ENCODE measurements at regions not wholly inside any gene's neighbourhood (a gene's known extent, or its start where the extent isn't known, plus 50 kb on each side); places are given as distances from the start of the nearest gene placed in this dataset.
"Not testable (repeated sequence)": the region's sequence is repeated elsewhere in the genome, so short reads cannot be mapped to it uniquely, and the experiment has no call there.

GRCh38 chr5:37921452-37921851 is 81.6 kb upstream of the GDNF start:
- DNase-seq (ENCODE audit: low read depth in 2 of 3, low spot score in 2 of 3), result no peak

GRCh38 chr5:37918424-37918823 is 78.6 kb upstream of the GDNF start:
- no peak for DNase-seq (ENCODE audit: low read depth in 2 of 3, low spot score in 2 of 3)

- no peak for DNase-seq (ENCODE audit: low read depth in 2 of 3, low spot score in 2 of 3)
These were observed 76.7 kb upstream of the GDNF start for GRCh38 chr5:37916525-37916924.

GRCh38 chr5:37915097-37915736 is 75.4 kb upstream of the GDNF start:
- no peak for DNase-seq (ENCODE audit: low read depth in 2 of 3, low spot score in 2 of 3)

- not testable (repeated sequence) for DNase-seq (ENCODE audit: low read depth in 2 of 3, low spot score in 2 of 3)
These were observed 69.9 kb upstream of the GDNF start for GRCh38 chr5:37909610-37910266.

GRCh38 chr5:37906416-37906815 is 66.6 kb upstream of the GDNF start:
- no peak for DNase-seq (ENCODE audit: low read depth in 2 of 3, low spot score in 2 of 3)

GRCh38 chr5:37905230-37905629 is 65.4 kb upstream of the GDNF start:
- no peak for DNase-seq (ENCODE audit: low read depth in 2 of 3, low spot score in 2 of 3)

- DNase-seq (ENCODE audit: low read depth in 2 of 3, low spot score in 2 of 3), result no peak
These were observed 62.5 kb upstream of the GDNF start for GRCh38 chr5:37902323-37902722.

- DNase-seq (ENCODE audit: low read depth in 2 of 3, low spot score in 2 of 3), result no peak
These were observed 60.9 kb upstream of the GDNF start for GRCh38 chr5:37900692-37901091.

- DNase-seq (ENCODE audit: low read depth in 2 of 3, low spot score in 2 of 3), result no peak
These were observed 59.2 kb upstream of the GDNF start for GRCh38 chr5:37899037-37899436.

GRCh38 chr5:37896159-37896558 is 56.3 kb upstream of the GDNF start:
- DNase-seq (ENCODE audit: low read depth in 2 of 3, low spot score in 2 of 3), result no peak

- DNase-seq (ENCODE audit: low read depth in 2 of 3, low spot score in 2 of 3), result no peak
These were observed 53.7 kb upstream of the GDNF start for GRCh38 chr5:37893434-37894134.

GRCh38 chr5:37892586-37892985 is 52.7 kb upstream of the GDNF start:
- no peak for DNase-seq (ENCODE audit: low read depth in 2 of 3, low spot score in 2 of 3)

GRCh38 chr5:37891832-37892231 is 52.0 kb upstream of the GDNF start:
- DNase-seq (ENCODE audit: low read depth in 2 of 3, low spot score in 2 of 3), result no peak

- no peak for DNase-seq (ENCODE audit: low read depth in 2 of 3, low spot score in 2 of 3)
These were observed 49.9 kb upstream of the GDNF start for GRCh38 chr5:37889612-37890317.
